ENCODE measurements at regions not wholly inside any gene's neighbourhood (a gene's known extent, or its start where the extent isn't known, plus 50 kb on each side); places are given as distances from the start of the nearest gene placed in this dataset.
"Not testable (repeated sequence)": the region's sequence is repeated elsewhere in the genome, so short reads cannot be mapped to it uniquely, and the experiment has no call there.

DNA sequence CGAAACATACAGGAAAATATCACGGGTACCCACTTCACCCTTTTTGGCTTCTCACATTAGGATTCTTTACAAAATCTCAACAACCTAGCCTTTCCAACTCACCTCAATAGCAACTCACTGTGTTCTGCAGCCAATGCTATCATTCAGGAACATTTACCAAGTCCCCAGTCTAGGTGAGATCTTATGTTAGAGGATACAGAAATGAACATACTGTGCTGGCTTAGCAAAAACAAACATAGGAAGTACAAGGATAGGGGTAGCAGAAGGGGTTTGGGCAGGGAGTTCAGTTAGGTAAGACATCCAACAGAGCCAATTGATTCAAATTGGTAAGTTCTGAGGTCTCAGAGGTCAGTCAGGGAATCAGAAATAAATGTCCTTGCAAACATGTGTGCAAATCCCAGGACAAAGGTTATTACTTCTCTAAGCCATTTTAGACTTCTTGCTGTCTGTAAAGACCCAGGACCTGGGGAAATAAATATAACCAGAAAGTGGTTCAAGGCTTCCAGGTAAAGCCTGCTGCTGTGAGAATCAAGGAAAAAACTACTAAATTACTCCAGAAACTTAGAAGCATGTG lies 556.3 kb upstream of the CHAC2 start:
- Mint-ChIP-seq H3K27me3 (no peaks in the 10 kb centered on the region), H3K4me1 (no peaks in the 10 kb centered on the region), H3K36me3 (ENCODE audit: low read depth) (no peaks in the 10 kb centered on the region), H3K27ac (no peak overlapping the region), H3K9me3 (peaks cover 6% of the 10 kb centered on the region), H3K4me3 (no peak overlapping the region)
- no peak for DNase-seq
- intact Hi-C loops (cut with micrococcal nuclease) = no loop called here

GRCh38 chr2:53210538-53210937 lies 557.1 kb upstream of the CHAC2 start:
- H3K27ac Mint-ChIP-seq = no peak overlapping the region
- no peak for DNase-seq
- H3K27me3 Mint-ChIP-seq = no peaks in the 10 kb centered on the region
- no peak overlapping the region for H3K4me3 Mint-ChIP-seq
- intact Hi-C loops (cut with micrococcal nuclease) = no loop called here
- peaks cover 6% of the 10 kb centered on the region for H3K9me3 Mint-ChIP-seq
- no peaks in the 10 kb centered on the region for H3K36me3 Mint-ChIP-seq (ENCODE audit: low read depth)
- no peaks in the 10 kb centered on the region for H3K4me1 Mint-ChIP-seq

GRCh38 chr2:53209679-53210458 lies 557.7 kb upstream of the CHAC2 start:
- H3K4me3 Mint-ChIP-seq = no peak overlapping the region
- H3K27ac Mint-ChIP-seq = no peak overlapping the region
- no peaks in the 10 kb centered on the region for H3K36me3 Mint-ChIP-seq (ENCODE audit: low read depth)
- peaks cover 6% of the 10 kb centered on the region for H3K9me3 Mint-ChIP-seq
- H3K4me1 Mint-ChIP-seq = no peaks in the 10 kb centered on the region
- intact Hi-C loops (cut with micrococcal nuclease) = no loop called here
- no peaks in the 10 kb centered on the region for H3K27me3 Mint-ChIP-seq
- no peak for DNase-seq

DNA sequence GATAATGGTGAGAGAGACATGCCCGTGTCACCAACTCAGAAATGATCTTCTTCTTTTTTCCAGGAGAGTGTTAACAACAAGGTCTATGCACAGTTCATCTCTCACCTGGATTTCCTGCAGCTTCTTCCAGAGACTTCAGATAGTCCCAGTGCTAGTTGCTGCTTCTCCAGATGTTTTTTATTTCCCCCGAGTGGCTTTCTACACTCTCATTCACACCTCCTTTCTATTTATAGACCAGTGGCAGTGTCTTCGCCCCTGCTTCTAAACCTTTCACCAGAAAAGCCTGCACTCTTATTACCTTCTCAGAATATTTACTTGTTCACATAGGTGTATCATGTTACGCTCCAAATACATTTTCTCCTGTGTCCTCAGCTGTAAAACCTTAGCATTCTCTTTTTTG lies 558.8 kb upstream of the CHAC2 start:
- no peaks in the 10 kb centered on the region for H3K27me3 Mint-ChIP-seq
- no peak overlapping the region for H3K27ac Mint-ChIP-seq
- intact Hi-C loops (cut with micrococcal nuclease) = no loop called here
- H3K9me3 Mint-ChIP-seq = no peaks in the 10 kb centered on the region
- no peaks in the 10 kb centered on the region for H3K36me3 Mint-ChIP-seq (ENCODE audit: low read depth)
- DNase-seq = no peak
- H3K4me3 Mint-ChIP-seq = no peak overlapping the region
- no peaks in the 10 kb centered on the region for H3K4me1 Mint-ChIP-seq

GRCh38 chr2:53206226-53206625 lies 561.4 kb upstream of the CHAC2 start:
- H3K4me1 Mint-ChIP-seq; H3K9me3 Mint-ChIP-seq; H3K4me3 Mint-ChIP-seq; DNase-seq; intact Hi-C loops (cut with micrococcal nuclease); H3K36me3 Mint-ChIP-seq (ENCODE audit: low read depth); H3K27me3 Mint-ChIP-seq; H3K27ac Mint-ChIP-seq: not testable (repeated sequence)

GRCh38 chr2:53202063-53202462 lies 565.5 kb upstream of the CHAC2 start:
- Mint-ChIP-seq H3K4me3 (no peak overlapping the region), H3K4me1 (no peaks in the 10 kb centered on the region), H3K27me3 (no peaks in the 10 kb centered on the region), H3K9me3 (no peaks in the 10 kb centered on the region), H3K27ac (no peak overlapping the region), H3K36me3 (ENCODE audit: low read depth) (no peaks in the 10 kb centered on the region)
- DNase-seq = no peak
- intact Hi-C loops (cut with micrococcal nuclease) = no loop called here

DNA sequence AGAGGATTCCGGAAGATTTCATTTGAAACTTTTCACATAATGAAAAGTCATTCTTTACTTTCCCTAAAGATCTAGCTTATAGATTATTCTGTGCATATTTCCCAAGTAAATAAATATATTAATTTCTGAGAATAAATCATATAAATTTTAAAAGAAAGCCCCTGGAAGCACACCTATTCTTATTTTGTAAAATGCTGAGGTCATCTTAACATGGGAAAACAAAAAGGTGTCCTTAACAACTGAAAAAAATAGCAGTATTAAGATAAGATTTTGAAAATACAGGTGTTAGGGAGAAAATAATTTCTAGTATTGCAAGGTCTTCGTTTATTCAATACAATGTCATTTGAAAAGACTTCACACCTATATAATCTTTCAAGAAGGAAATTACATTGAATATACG lies 567.5 kb upstream of the CHAC2 start:
- H3K27ac Mint-ChIP-seq = no peak overlapping the region
- H3K4me1 Mint-ChIP-seq = no peaks in the 10 kb centered on the region
- H3K9me3 Mint-ChIP-seq = no peaks in the 10 kb centered on the region
- no peak overlapping the region for H3K4me3 Mint-ChIP-seq
- H3K36me3 Mint-ChIP-seq (ENCODE audit: low read depth) = no peaks in the 10 kb centered on the region
- no peak for DNase-seq
- intact Hi-C loops (cut with micrococcal nuclease) = no loop called here
- H3K27me3 Mint-ChIP-seq = no peaks in the 10 kb centered on the region

DNA sequence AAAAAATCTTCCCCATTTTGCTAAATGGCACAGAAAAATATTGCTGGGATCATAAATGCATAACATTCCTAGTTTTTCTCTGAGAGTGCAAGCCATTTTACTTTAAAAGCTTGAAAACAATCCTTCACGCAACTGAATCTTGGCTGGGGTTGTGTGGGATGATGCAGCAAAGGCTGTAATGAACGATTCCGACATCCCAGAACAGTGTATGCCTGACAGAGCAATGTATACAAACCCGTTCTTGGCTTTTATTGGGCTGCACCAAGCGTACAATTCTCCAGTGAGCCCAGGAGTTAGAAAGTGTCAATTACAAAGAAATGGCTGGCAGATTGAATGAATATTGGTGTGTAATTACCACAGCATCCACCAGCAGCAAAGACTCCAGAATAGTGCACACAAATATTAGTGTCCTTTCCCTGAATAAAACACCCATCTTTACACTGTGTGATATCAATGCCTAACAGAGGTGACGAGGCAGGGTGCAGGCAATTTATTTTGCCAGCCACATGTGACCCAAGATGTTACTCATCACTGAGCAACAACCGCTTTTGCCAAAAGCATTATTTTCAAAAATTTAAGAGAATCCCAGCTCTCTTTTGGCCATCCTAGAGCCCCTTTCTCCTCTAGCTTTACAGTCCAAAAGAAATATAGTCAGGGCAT lies 578.6 kb upstream of the CHAC2 start:
- DNase-seq = no peak
- no peaks in the 10 kb centered on the region for H3K4me1 Mint-ChIP-seq
- no peaks in the 10 kb centered on the region for H3K36me3 Mint-ChIP-seq (ENCODE audit: low read depth)
- no peak overlapping the region for H3K4me3 Mint-ChIP-seq
- H3K27ac Mint-ChIP-seq = no peak overlapping the region
- H3K9me3 Mint-ChIP-seq = no peaks in the 10 kb centered on the region
- intact Hi-C loops (cut with micrococcal nuclease) = no loop called here
- H3K27me3 Mint-ChIP-seq = no peaks in the 10 kb centered on the region

- Mint-ChIP-seq H3K9me3 (no peaks in the 10 kb centered on the region), H3K4me1 (no peaks in the 10 kb centered on the region), H3K27me3 (no peaks in the 10 kb centered on the region), H3K4me3 (no peak overlapping the region), H3K36me3 (ENCODE audit: low read depth) (no peaks in the 10 kb centered on the region), H3K27ac (no peak overlapping the region)
- intact Hi-C loops (cut with micrococcal nuclease) = no loop called here
- DNase-seq = no peak
Measured at GRCh38 chr2:53183581-53183980, 584.0 kb upstream of the CHAC2 start.

GRCh38 chr2:53182601-53183000 lies 585.0 kb upstream of the CHAC2 start:
- Mint-ChIP-seq H3K36me3 (ENCODE audit: low read depth) (no peaks in the 10 kb centered on the region), H3K4me1 (no peaks in the 10 kb centered on the region), H3K9me3 (no peaks in the 10 kb centered on the region), H3K4me3 (no peak overlapping the region), H3K27ac (no peak overlapping the region), H3K27me3 (no peaks in the 10 kb centered on the region)
- no peak for DNase-seq
- intact Hi-C loops (cut with micrococcal nuclease) = no loop called here

DNA sequence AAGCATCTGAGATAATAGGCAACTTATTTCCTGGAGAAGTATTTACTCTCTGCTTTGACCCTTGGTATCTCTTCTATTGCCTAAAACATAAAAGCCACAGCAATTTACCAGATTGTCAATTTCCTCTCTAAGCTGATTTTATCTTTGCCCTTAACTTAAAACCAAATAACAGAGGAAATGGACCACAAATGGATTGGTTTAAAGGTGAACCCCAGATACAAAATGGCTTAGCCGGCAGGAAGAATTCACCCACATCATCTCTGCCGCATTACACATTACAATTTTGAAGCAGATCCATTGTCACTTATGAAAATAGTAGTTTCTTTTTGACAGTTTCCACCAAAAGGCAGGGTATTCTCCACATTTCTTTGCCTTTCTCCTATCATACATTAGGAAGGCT lies 585.8 kb upstream of the CHAC2 start:
- no peaks in the 10 kb centered on the region for H3K36me3 Mint-ChIP-seq (ENCODE audit: low read depth)
- no peak overlapping the region for H3K4me3 Mint-ChIP-seq
- H3K27ac Mint-ChIP-seq = no peak overlapping the region
- H3K4me1 Mint-ChIP-seq = no peaks in the 10 kb centered on the region
- no peaks in the 10 kb centered on the region for H3K27me3 Mint-ChIP-seq
- no peaks in the 10 kb centered on the region for H3K9me3 Mint-ChIP-seq
- intact Hi-C loops (cut with micrococcal nuclease) = no loop called here
- no peak for DNase-seq

GRCh38 chr2:53177327-53177726 lies 590.3 kb upstream of the CHAC2 start:
- Mint-ChIP-seq H3K4me1 (no peaks in the 10 kb centered on the region), H3K27me3 (no peaks in the 10 kb centered on the region), H3K4me3 (no peak overlapping the region), H3K36me3 (ENCODE audit: low read depth) (no peaks in the 10 kb centered on the region), H3K27ac (no peak overlapping the region), H3K9me3 (no peaks in the 10 kb centered on the region)
- intact Hi-C loops (cut with micrococcal nuclease) = no loop called here
- DNase-seq = no peak

- Mint-ChIP-seq H3K27me3 (no peaks in the 10 kb centered on the region), H3K36me3 (ENCODE audit: low read depth) (no peaks in the 10 kb centered on the region), H3K9me3 (no peaks in the 10 kb centered on the region), H3K4me1 (no peaks in the 10 kb centered on the region), H3K27ac (no peak overlapping the region), H3K4me3 (no peak overlapping the region)
- intact Hi-C loops (cut with micrococcal nuclease) = no loop called here
- no peak for DNase-seq
Measured at GRCh38 chr2:53174539-53174938, 593.1 kb upstream of the CHAC2 start.

GRCh38 chr2:53173698-53174455 lies 593.7 kb upstream of the CHAC2 start:
- H3K27me3 Mint-ChIP-seq = no peaks in the 10 kb centered on the region
- H3K36me3 Mint-ChIP-seq (ENCODE audit: low read depth) = no peaks in the 10 kb centered on the region
- no peak overlapping the region for H3K27ac Mint-ChIP-seq
- H3K9me3 Mint-ChIP-seq = no peaks in the 10 kb centered on the region
- H3K4me1 Mint-ChIP-seq = no peaks in the 10 kb centered on the region
- DNase-seq = no peak
- no peak overlapping the region for H3K4me3 Mint-ChIP-seq
- intact Hi-C loops (cut with micrococcal nuclease) = no loop called here
